SK-N-SH (cell line): ENCODE measurements at regions not wholly inside any gene's neighbourhood (a gene's known extent, or its start where the extent isn't known, plus 50 kb on each side); places are given as distances from the start of the nearest gene placed in this dataset.
"Not testable (repeated sequence)": the region's sequence is repeated elsewhere in the genome, so short reads cannot be mapped to it uniquely, and the experiment has no call there.

Experiments used
- CTCF ChIA-PET: fragments of 300-600, 350-600 bp; formaldehyde crosslinking; extraction: SDS; loops from one replicate; lab custom pipeline; 2021; lab: Yijun Ruan, JAX
- POLR2A ChIA-PET: fragments of 350-600 bp; sonication (Branson Sonifier 250); formaldehyde crosslinking; extraction: SDS; loops from one replicate; lab custom pipeline; 2020; ENCODE audit warnings: antibody characterized with exemption, inconsistent platforms; lab: Yijun Ruan, JAX
- DNase-seq: peaks from one replicate; pipeline ENCODE4 v3.0.0; 2012
- H2AFZ ChIP-seq: fragments of 200-600 bp; sonication (generic); 2 replicates; pipeline ENCODE4 v1.8.1; 2016; ENCODE audit warnings: antibody characterized with exemption, mild to moderate bottlenecking, low read depth
- H3F3A ChIP-seq: fragments of 200-600 bp; sonication (generic); replicated peaks from 2 replicates; pipeline ENCODE3; 2016; ENCODE audit warnings: antibody characterized with exemption, mild to moderate bottlenecking; ENCODE audit not compliant: insufficient read depth
- H3K27ac ChIP-seq, 2 experiments: fragments of 200-500 bp in 1 of 2; fragments of 200-600 bp in 1 of 2; sonication (Bioruptor generic) in 1 of 2; sonication (generic), shearing (Covaris generic) in 1 of 2; 2 replicates each; pipeline versions ENCODE4 v1.5.1 to v1.6.1; 2014 to 2016; ENCODE audit warnings: low read depth in 2 of 2, inconsistent platforms in 1 of 2, low read length in 1 of 2, mild to moderate bottlenecking in 1 of 2, mixed read lengths in 1 of 2
- H3K27me3 ChIP-seq: fragments of 200-600 bp; sonication (generic), shearing (Covaris generic); 2 replicates; pipeline ENCODE4 v1.6.1; 2016; ENCODE audit warnings: mixed run types; ENCODE audit not compliant: insufficient read depth
- H3K36me3 ChIP-seq, 2 experiments: fragments of 200-500 bp in 1 of 2; fragments of 200-600 bp in 1 of 2; sonication (Bioruptor generic) in 1 of 2; sonication (generic) in 1 of 2; replicated peaks in 1 of 2; 2 replicates each; pipeline versions ENCODE3 to v1.5.1; 2014 to 2016; ENCODE audit warnings: low read length in 1 of 2, mild to moderate bottlenecking in 1 of 2; ENCODE audit not compliant: insufficient read depth in 2 of 2, control insufficient read depth in 1 of 2
- H3K4me1 ChIP-seq, 2 experiments: fragments of 200-500 bp in 1 of 2; fragments of 200-600 bp in 1 of 2; sonication (Bioruptor generic) in 1 of 2; sonication (generic), shearing (Covaris generic) in 1 of 2; 2 replicates each; pipeline versions ENCODE4 v1.5.1 to v1.6.1; 2014 to 2016; ENCODE audit warnings: low read depth in 1 of 2, low read length in 1 of 2, mixed run types in 1 of 2; ENCODE audit not compliant: insufficient read depth in 2 of 2, control insufficient read depth in 1 of 2
- H3K4me2 ChIP-seq: fragments of 200-600 bp; sonication (generic), shearing (Covaris generic); 2 replicates; pipeline ENCODE4 v1.6.1; 2017; ENCODE audit warnings: mixed run types
- H3K4me3 ChIP-seq, 2 experiments: fragments of 200-500 bp in 1 of 2; fragments of 200-600 bp in 1 of 2; sonication (Bioruptor generic) in 1 of 2; sonication (generic), shearing (Covaris generic) in 1 of 2; 2 replicates each; pipeline versions ENCODE4 v1.5.1 to v1.8.1; 2014 to 2016; ENCODE audit warnings: low read depth in 2 of 2, inconsistent platforms in 1 of 2, low read length in 1 of 2, mild to moderate bottlenecking in 1 of 2, mixed read lengths in 1 of 2, moderate library complexity in 1 of 2
- H3K79me2 ChIP-seq: fragments of 200-600 bp; sonication (generic); 2 replicates; pipeline ENCODE4 v1.8.1; 2017; ENCODE audit warnings: mild to moderate bottlenecking; ENCODE audit not compliant: insufficient read depth
- H3K9ac ChIP-seq: fragments of 200-600 bp; sonication (generic); 2 replicates; pipeline ENCODE4 v1.6.1; 2017; ENCODE audit warnings: mixed run types
- H3K9me2 ChIP-seq: fragments of 200-600 bp; sonication (generic); 2 replicates; pipeline ENCODE4 v1.6.1; 2017; ENCODE audit warnings: mixed run types
- H3K9me3 ChIP-seq: fragments of 200-600 bp; sonication (generic); 2 replicates; pipeline ENCODE4 v1.6.1; 2017; ENCODE audit warnings: mixed run types, mild to moderate bottlenecking, moderate library complexity
- H4K20me1 ChIP-seq: fragments of 200-600 bp; sonication (generic); 2 replicates; pipeline ENCODE4 v1.6.1; 2017; ENCODE audit warnings: mild to moderate bottlenecking, mixed run types; ENCODE audit not compliant: insufficient read depth
- JUND ChIP-seq: IDR thresholded peaks from 2 replicates; pipeline ENCODE4 v1.4.0; 2012
- MAX ChIP-seq: IDR thresholded peaks from 2 replicates; pipeline ENCODE4 v1.4.0; 2012; ENCODE audit warnings: low read depth
- NFIC ChIP-seq: IDR thresholded peaks from 2 replicates; pipeline ENCODE4 v1.4.0; 2012; ENCODE audit warnings: borderline replicate concordance
- NRF1 ChIP-seq: IDR thresholded peaks from 2 replicates; pipeline ENCODE4 v1.6.1; 2012; ENCODE audit warnings: low read depth, mild to moderate bottlenecking, low read length
- PBX3 ChIP-seq: IDR thresholded peaks from 2 replicates; pipeline ENCODE4; 2012
- RAD21 ChIP-seq: IDR thresholded peaks from 2 replicates; pipeline ENCODE4 v1.6.1; 2012; ENCODE audit warnings: mild to moderate bottlenecking, low read length
- RFX5 ChIP-seq: IDR thresholded peaks from 2 replicates; pipeline ENCODE4 v1.6.1; 2012; ENCODE audit warnings: mild to moderate bottlenecking, improper control_type of control experiment, low read length
- TAF1 ChIP-seq: IDR thresholded peaks from 2 replicates; pipeline ENCODE4 v1.6.1; 2012; ENCODE audit warnings: low read depth, mild to moderate bottlenecking, low read length, moderate library complexity, borderline replicate concordance
- TCF12 ChIP-seq: IDR thresholded peaks from 2 replicates; pipeline ENCODE4 v1.4.0; 2012
- ZBTB33 ChIP-seq: IDR thresholded peaks from 2 replicates; pipeline ENCODE4 v1.4.0; 2012; ENCODE audit warnings: low read depth, borderline replicate concordance
- WGBS: methylation state at CpG from one replicate; pipeline ENCODE4 v1.1.6; 2017; ENCODE audit warnings: low lambda C conversion rate; 5-methylcytosine and 5-hydroxymethylcytosine counted together
- TF ChIP-seq, protein P1 (sequence below): fragments of 200-600 bp; sonication (generic); IDR thresholded peaks from 2 replicates; pipeline ENCODE4 v1.6.1; 2017; ENCODE audit warnings: antibody characterized with exemption, mild to moderate bottlenecking, moderate library complexity

DNA sequence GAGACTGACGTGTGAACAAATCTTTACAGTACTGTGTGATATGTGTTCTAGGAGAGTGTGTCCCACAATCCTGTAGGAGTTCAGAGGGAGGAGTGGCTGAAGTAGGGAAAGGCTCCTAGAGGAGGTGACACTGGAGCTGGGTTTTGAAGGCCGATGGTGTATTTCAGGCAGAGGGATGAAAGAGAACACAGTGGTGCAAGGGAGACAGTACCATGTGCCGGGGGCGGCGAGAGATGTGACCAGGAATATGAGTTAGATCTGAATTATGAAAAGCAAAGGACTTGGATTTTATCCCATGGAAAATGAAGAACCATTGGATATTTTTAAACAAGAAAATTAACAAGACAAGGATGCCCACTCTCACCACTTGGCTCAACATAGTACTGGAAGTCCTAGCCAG lies 77.0 kb upstream of the ESRRB start:
- H3K9me2 ChIP-seq = no peaks in the 10 kb centered on the region
- TF ChIP-seq TCF12 (no peak), ZBTB33 (no peak), JUND (no peak), NRF1 (no peak)
- H3K4me3 ChIP-seq = no peak overlapping the region
- no peaks in the 10 kb centered on the region for H3K36me3 ChIP-seq
- H3K9me3 ChIP-seq = no peaks in the 10 kb centered on the region
- 71% methylated on average over 5 of the region's 5 CpGs for WGBS
- H3K27ac ChIP-seq = no peak overlapping the region
- DNase-seq = no peak
- H3K4me1 ChIP-seq = no peaks in the 10 kb centered on the region
- no peaks in the 10 kb centered on the region for H3F3A ChIP-seq
- no peaks in the 10 kb centered on the region for H3K79me2 ChIP-seq
- H3K9ac ChIP-seq = no peak overlapping the region
- no peaks in the 10 kb centered on the region for H4K20me1 ChIP-seq
- CTCF ChIA-PET = no interaction called here
- no peak overlapping the region for H3K4me2 ChIP-seq
- POLR2A ChIA-PET = no interaction called here
- H3K27me3 ChIP-seq = peaks cover 4% of the 10 kb centered on the region
- no peak overlapping the region for H2AFZ ChIP-seq

DNA sequence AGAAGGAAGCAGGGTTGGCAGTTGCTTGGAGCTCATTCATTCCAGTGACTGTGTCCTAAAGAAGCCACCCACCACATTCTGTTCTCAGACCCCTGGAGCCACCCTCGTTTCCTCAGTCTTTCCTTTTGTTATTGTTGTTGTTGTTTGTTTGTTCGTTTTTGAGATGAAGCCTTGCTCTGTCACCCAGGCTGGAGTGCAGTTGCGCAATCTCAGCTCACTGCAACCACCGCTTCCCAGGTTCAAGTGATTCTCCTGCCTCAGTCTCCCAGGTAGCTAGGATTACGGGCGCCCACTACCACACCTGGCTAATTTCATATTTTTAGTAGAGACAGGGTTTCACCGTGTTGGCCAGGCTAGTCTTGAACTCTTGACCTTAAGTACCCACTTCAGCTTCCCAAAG lies 72.7 kb upstream of the ESRRB start:
- H3K27ac ChIP-seq, DNase-seq, H3K4me1 ChIP-seq, H3K36me3 ChIP-seq, H3K4me3 ChIP-seq, H3K79me2 ChIP-seq, H3K9me2 ChIP-seq, H3K27me3 ChIP-seq, H3F3A ChIP-seq, H4K20me1 ChIP-seq, H3K9ac ChIP-seq, H3K4me2 ChIP-seq, CTCF ChIA-PET, H2AFZ ChIP-seq, H3K9me3 ChIP-seq: not testable (repeated sequence)
- WGBS = 62% methylated on average over 7 of the region's 7 CpGs
- POLR2A ChIA-PET = interaction anchor here (1.1 kb wide), 1 partner anchor 11 kb away, joined by 3 read pairs; no protein-coding TSS in a partner anchor

- H3K9me3 ChIP-seq = no peaks in the 10 kb centered on the region
Observed at GRCh38 chr14:76304536-76305267, 71.2 kb upstream of the ESRRB start.

More at GRCh38 chr14:76304536-76305267, 71.2 kb upstream of the ESRRB start:
- Histone ChIP-seq H3K27me3 (no peaks in the 10 kb centered on the region), H3K36me3 (no peaks in the 10 kb centered on the region), H4K20me1 (no peaks in the 10 kb centered on the region)
- POLR2A ChIA-PET = no interaction called here
- TF ChIP-seq, protein P1, sequence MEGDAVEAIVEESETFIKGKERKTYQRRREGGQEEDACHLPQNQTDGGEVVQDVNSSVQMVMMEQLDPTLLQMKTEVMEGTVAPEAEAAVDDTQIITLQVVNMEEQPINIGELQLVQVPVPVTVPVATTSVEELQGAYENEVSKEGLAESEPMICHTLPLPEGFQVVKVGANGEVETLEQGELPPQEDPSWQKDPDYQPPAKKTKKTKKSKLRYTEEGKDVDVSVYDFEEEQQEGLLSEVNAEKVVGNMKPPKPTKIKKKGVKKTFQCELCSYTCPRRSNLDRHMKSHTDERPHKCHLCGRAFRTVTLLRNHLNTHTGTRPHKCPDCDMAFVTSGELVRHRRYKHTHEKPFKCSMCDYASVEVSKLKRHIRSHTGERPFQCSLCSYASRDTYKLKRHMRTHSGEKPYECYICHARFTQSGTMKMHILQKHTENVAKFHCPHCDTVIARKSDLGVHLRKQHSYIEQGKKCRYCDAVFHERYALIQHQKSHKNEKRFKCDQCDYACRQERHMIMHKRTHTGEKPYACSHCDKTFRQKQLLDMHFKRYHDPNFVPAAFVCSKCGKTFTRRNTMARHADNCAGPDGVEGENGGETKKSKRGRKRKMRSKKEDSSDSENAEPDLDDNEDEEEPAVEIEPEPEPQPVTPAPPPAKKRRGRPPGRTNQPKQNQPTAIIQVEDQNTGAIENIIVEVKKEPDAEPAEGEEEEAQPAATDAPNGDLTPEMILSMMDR = no peak
- TF ChIP-seq MAX (no peak), JUND (no peak), NFIC (no peak), PBX3 (no peak), RFX5 (no peak), RAD21 (no peak), TAF1 (no peak)
- TF ChIP-seq, all 33 proteins: peak for 0
- Histone ChIP-seq H3K79me2 (no peaks in the 10 kb centered on the region), H3F3A (no peaks in the 10 kb centered on the region), H3K4me1 (no peaks in the 10 kb centered on the region), H3K27ac (no peak overlapping the region), H3K4me3 (no peak overlapping the region), H3K4me2 (no peak overlapping the region), H3K9ac (no peak overlapping the region), H2AFZ (no peak overlapping the region), H3K9me2 (no peaks in the 10 kb centered on the region)
- DNase-seq = no peak
- CTCF ChIA-PET = interaction anchor here (1.0 kb wide), 1 partner anchor 35 kb away, joined by 3 read pairs; no protein-coding TSS in a partner anchor
- 44% methylated on average over 7 of the region's 7 CpGs for WGBS
